Left ventricle myocardium inferior (tissue), 1 donor: ENCODE measurements at regions not wholly inside any gene's neighbourhood (a gene's known extent, or its start where the extent isn't known, plus 50 kb on each side); places are given as distances from the start of the nearest gene placed in this dataset.

ENCODE experiments used
- DNase-seq: peaks from one replicate; pipeline ENCODE4 v3.0.0-alpha.2; 2020
- H3K27ac ChIP-seq: fragments of 200-600 bp; replicated peaks from 2 replicates; pipeline ENCODE4 v1.8.0; 2021
- H3K27me3 ChIP-seq: fragments of 200-600 bp; 2 replicates; pipeline ENCODE4 v1.8.0; 2021; ENCODE audit warnings: low read depth
- H3K36me3 ChIP-seq: fragments of 200-600 bp; 2 replicates; pipeline ENCODE4 v1.8.0; 2021
- H3K4me1 ChIP-seq: fragments of 200-600 bp; 2 replicates; pipeline ENCODE4 v1.8.0; 2021
- H3K4me3 ChIP-seq: fragments of 200-600 bp; 2 replicates; pipeline ENCODE4 v1.8.0; 2021; ENCODE audit warnings: mild to moderate bottlenecking, moderate library complexity
- H3K9me3 ChIP-seq: fragments of 200-600 bp; replicated peaks from 2 replicates; pipeline ENCODE4 v1.8.0; 2021
- CTCF ChIP-seq: fragments of 200-600 bp; IDR thresholded peaks from 2 replicates; pipeline ENCODE4 v1.8.0; 2021; ENCODE audit warnings: antibody characterized with exemption, mild to moderate bottlenecking, borderline replicate concordance
- intact Hi-C: fragments of 100-400 bp; cut with micrococcal nuclease; formaldehyde crosslinking; loops from one replicate; pipeline ENCODE4 v1.11.0; 2022
- donor health status: DM: no; HTN: yes; CAD: no; lungs with severe emphysema.

- no peak overlapping the region for H3K4me3 ChIP-seq
- H3K27ac ChIP-seq: no peak overlapping the region
- no peak for TF ChIP-seq CTCF
Observed at GRCh38 chr3:189404797-189405484, 226.2 kb upstream of the TP63 start.

GRCh38 chr3:189406148-189406547 is 225.0 kb upstream of the TP63 start:
- intact Hi-C loops: no loop called here
- DNase-seq: no peak
- Histone ChIP-seq H3K9me3 (no peaks in the 10 kb centered on the region), H3K36me3 (no peaks in the 10 kb centered on the region), H3K4me1 (no peaks in the 10 kb centered on the region), H3K27ac (no peak overlapping the region), H3K27me3 (no peaks in the 10 kb centered on the region), H3K4me3 (no peak overlapping the region)
- TF ChIP-seq CTCF: no peak

More at GRCh38 chr3:189404797-189405484, 226.2 kb upstream of the TP63 start:
- Histone ChIP-seq H3K27me3 (no peaks in the 10 kb centered on the region), H3K4me1 (no peaks in the 10 kb centered on the region), H3K36me3 (no peaks in the 10 kb centered on the region), H3K9me3 (no peaks in the 10 kb centered on the region)
- intact Hi-C loops: no loop called here
- no peak for DNase-seq

- no peaks in the 10 kb centered on the region for H3K4me1 ChIP-seq
- intact Hi-C loops: no loop called here
- no peak overlapping the region for H3K4me3 ChIP-seq
- no peaks in the 10 kb centered on the region for H3K27me3 ChIP-seq
- H3K9me3 ChIP-seq: no peaks in the 10 kb centered on the region
- no peak for DNase-seq
- no peaks in the 10 kb centered on the region for H3K36me3 ChIP-seq
- no peak overlapping the region for H3K27ac ChIP-seq
- TF ChIP-seq CTCF: no peak
Observed at GRCh38 chr3:189410522-189410921, 220.7 kb upstream of the TP63 start.

GRCh38 chr3:189419038-189419437 is 212.2 kb upstream of the TP63 start:
- Histone ChIP-seq H3K27me3 (no peaks in the 10 kb centered on the region), H3K4me1 (no peaks in the 10 kb centered on the region), H3K9me3 (no peaks in the 10 kb centered on the region), H3K27ac (no peak overlapping the region), H3K4me3 (no peak overlapping the region), H3K36me3 (no peaks in the 10 kb centered on the region)
- intact Hi-C loops: no loop called here
- no peak for TF ChIP-seq CTCF
- no peak for DNase-seq

GRCh38 chr3:189419683-189420082 is 211.5 kb upstream of the TP63 start:
- H3K4me3 ChIP-seq: no peak overlapping the region
- intact Hi-C loops: no loop called here

More at GRCh38 chr3:189419683-189420082, 211.5 kb upstream of the TP63 start:
- H3K36me3 ChIP-seq: no peaks in the 10 kb centered on the region
- no peaks in the 10 kb centered on the region for H3K9me3 ChIP-seq
- no peak for DNase-seq
- TF ChIP-seq CTCF: no peak
- no peaks in the 10 kb centered on the region for H3K4me1 ChIP-seq
- H3K27me3 ChIP-seq: no peaks in the 10 kb centered on the region
- H3K27ac ChIP-seq: no peak overlapping the region
